ENCODE measurements at regions not wholly inside any gene's neighbourhood (a gene's known extent, or its start where the extent isn't known, plus 50 kb on each side); places are given as distances from the start of the nearest gene placed in this dataset.

GRCh38 chr15:79172801-79173460, 82.4 kb upstream of the RASGRF1 start:
- DNase-seq = no peak
- no peaks in the 10 kb centered on the region for H3K4me1 Mint-ChIP-seq (ENCODE audit: low read depth)
- CTCF ChIA-PET = interaction anchor here (1.0 to 3.1 kb wide), 3 partner anchors 11 to 258 kb away, joined by 3 to 30 read pairs (median 3); no protein-coding TSS in a partner anchor

GRCh38 chr15:79172032-79172481, 81.5 kb upstream of the RASGRF1 start:
- H3K9me3 Mint-ChIP-seq = no peaks in the 10 kb centered on the region
- CTCF ChIA-PET = no interaction called here
- H3K27ac Mint-ChIP-seq = no peak overlapping the region
- ATAC-seq = no peak
- POLR2A ChIA-PET = no interaction called here
- DNase-seq = no peak
- H3K36me3 Mint-ChIP-seq (ENCODE audit: low read depth) = no peaks in the 10 kb centered on the region
- TF ChIP-seq, protein P1, sequence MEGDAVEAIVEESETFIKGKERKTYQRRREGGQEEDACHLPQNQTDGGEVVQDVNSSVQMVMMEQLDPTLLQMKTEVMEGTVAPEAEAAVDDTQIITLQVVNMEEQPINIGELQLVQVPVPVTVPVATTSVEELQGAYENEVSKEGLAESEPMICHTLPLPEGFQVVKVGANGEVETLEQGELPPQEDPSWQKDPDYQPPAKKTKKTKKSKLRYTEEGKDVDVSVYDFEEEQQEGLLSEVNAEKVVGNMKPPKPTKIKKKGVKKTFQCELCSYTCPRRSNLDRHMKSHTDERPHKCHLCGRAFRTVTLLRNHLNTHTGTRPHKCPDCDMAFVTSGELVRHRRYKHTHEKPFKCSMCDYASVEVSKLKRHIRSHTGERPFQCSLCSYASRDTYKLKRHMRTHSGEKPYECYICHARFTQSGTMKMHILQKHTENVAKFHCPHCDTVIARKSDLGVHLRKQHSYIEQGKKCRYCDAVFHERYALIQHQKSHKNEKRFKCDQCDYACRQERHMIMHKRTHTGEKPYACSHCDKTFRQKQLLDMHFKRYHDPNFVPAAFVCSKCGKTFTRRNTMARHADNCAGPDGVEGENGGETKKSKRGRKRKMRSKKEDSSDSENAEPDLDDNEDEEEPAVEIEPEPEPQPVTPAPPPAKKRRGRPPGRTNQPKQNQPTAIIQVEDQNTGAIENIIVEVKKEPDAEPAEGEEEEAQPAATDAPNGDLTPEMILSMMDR (IDR thresholded peaks at IDR 0.05) = no peak
- intact Hi-C loops (cut with micrococcal nuclease) = no loop called here
- H3K4me1 Mint-ChIP-seq (ENCODE audit: low read depth) = no peaks in the 10 kb centered on the region
- H3K27me3 Mint-ChIP-seq = peaks cover 20% of the 10 kb centered on the region
- no peak overlapping the region for H3K4me3 Mint-ChIP-seq

More at GRCh38 chr15:79172801-79173460, 82.4 kb upstream of the RASGRF1 start:
- intact Hi-C loops (cut with micrococcal nuclease) = no loop called here
- Mint-ChIP-seq H3K4me3 (no peak overlapping the region), H3K27me3 (peaks cover 16% of the 10 kb centered on the region), H3K27ac (no peak overlapping the region), H3K36me3 (ENCODE audit: low read depth) (no peaks in the 10 kb centered on the region), H3K9me3 (no peaks in the 10 kb centered on the region)
- ATAC-seq = no peak
- TF ChIP-seq, protein P1 (IDR thresholded peaks at IDR 0.05) = no peak
- POLR2A ChIA-PET = no interaction called here

DNA sequence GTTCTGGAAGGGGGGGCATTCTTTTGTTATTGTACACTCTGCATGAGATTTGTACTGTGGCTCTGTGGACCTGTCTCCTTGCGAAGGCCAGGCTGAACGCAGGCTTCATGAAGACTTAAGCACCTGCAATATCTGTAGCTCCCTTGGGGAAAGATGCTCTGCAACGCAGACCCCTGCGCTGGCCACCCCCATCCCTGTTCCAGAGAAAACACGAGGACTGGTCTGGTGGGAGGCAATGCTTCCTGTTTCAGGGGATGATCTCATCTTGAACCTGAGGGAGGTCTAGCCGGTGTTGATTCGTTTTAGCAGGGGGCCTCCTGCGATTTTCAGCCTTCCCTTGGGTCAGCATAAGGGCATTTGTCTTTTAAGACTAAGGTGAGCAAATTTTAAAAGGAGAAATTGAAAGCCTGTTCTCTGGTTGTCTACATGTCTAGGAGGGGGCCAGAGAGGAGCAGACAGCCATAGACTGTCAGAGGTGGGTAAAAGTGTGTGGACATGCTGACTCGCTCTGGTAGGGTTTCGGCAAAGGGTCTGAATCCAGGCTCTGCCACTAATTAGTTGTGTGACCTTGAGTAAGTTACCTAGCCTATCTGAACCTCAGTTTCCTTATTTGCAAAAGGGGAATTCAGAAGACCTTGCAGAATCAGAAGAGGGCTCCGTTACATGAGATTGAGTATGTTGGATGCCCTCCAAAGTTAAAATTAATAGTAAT, 80.9 kb upstream of the RASGRF1 start:
- intact Hi-C loops (cut with micrococcal nuclease) = no loop called here
- H3K9me3 Mint-ChIP-seq = no peaks in the 10 kb centered on the region
- ChIA-PET CTCF (no interaction called here), POLR2A (no interaction called here)
- no peaks in the 10 kb centered on the region for H3K36me3 Mint-ChIP-seq (ENCODE audit: low read depth)
- no peaks in the 10 kb centered on the region for H3K4me1 Mint-ChIP-seq (ENCODE audit: low read depth)
- peaks cover 20% of the 10 kb centered on the region for H3K27me3 Mint-ChIP-seq
- no peak overlapping the region for H3K4me3 Mint-ChIP-seq
- TF ChIP-seq, protein P1 (IDR thresholded peaks at IDR 0.05) = no peak
- no peak overlapping the region for H3K27ac Mint-ChIP-seq
- no peak for DNase-seq
- ATAC-seq = no peak

DNA sequence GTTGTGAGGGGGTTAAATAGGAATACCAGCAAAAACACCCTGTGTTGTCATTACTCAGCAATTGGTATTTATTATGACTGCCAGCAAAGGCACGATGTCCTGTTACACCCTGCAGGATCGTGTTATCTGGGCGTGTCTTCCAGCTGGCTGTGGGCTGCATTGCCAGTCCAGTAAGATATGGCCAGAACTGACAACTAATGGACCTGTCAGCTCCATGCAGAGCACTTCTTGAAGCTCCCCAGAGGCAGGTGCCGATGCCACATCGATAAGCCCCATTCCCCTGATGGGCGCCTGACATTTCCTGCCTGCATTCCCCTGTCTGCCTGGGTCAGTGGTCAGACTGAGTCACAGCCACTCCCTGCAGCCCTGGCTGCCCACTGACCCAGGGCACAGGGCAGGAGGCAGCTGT, 79.7 kb upstream of the RASGRF1 start:
- intact Hi-C loops (cut with micrococcal nuclease) = no loop called here
- Mint-ChIP-seq H3K4me1 (ENCODE audit: low read depth) (no peaks in the 10 kb centered on the region), H3K9me3 (no peaks in the 10 kb centered on the region), H3K36me3 (ENCODE audit: low read depth) (no peaks in the 10 kb centered on the region), H3K4me3 (no peak overlapping the region), H3K27ac (no peak overlapping the region), H3K27me3 (peaks cover 22% of the 10 kb centered on the region)
- CTCF ChIA-PET = interaction anchor here (1.9 kb wide), 1 partner anchor 15 kb away, joined by 7 read pairs; no protein-coding TSS in a partner anchor
- TF ChIP-seq, protein P1 (IDR thresholded peaks at IDR 0.05) = no peak
- ATAC-seq = no peak
- POLR2A ChIA-PET = interaction anchor here (0.9 kb wide), 1 partner anchor 290 kb away, joined by 3 read pairs; no protein-coding TSS in a partner anchor
- DNase-seq = no peak

All from activated CD8-positive, alpha-beta T cell treated with anti-CD3 and anti-CD28 coated beads for 36 hours (primary cell).